ENCODE measurements at regions not wholly inside any gene's neighbourhood (a gene's known extent, or its start where the extent isn't known, plus 50 kb on each side); places are given as distances from the start of the nearest gene placed in this dataset.

DNA sequence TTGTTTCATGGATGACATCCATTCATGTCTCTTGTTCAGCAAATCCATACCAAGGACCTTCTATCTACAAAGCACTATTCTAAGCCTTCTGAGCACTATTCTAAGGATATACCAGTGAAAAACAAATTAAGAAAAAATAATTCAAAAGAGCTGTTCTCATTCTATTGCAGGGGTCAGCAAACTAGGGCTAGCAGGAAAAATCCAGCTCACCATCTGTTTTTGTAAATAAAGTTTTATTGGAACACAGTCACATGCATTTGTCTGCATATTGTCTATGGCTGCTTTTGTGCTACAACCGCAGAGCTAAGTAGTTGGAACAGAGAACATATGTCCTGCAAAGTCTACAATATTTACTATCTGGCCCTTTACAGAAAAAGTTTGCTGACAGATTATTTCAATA is 222.7 kb upstream of the DYNLRB2 start:
- TF ChIP-seq, protein P1, sequence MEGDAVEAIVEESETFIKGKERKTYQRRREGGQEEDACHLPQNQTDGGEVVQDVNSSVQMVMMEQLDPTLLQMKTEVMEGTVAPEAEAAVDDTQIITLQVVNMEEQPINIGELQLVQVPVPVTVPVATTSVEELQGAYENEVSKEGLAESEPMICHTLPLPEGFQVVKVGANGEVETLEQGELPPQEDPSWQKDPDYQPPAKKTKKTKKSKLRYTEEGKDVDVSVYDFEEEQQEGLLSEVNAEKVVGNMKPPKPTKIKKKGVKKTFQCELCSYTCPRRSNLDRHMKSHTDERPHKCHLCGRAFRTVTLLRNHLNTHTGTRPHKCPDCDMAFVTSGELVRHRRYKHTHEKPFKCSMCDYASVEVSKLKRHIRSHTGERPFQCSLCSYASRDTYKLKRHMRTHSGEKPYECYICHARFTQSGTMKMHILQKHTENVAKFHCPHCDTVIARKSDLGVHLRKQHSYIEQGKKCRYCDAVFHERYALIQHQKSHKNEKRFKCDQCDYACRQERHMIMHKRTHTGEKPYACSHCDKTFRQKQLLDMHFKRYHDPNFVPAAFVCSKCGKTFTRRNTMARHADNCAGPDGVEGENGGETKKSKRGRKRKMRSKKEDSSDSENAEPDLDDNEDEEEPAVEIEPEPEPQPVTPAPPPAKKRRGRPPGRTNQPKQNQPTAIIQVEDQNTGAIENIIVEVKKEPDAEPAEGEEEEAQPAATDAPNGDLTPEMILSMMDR (conservative IDR thresholded peaks at IDR 0.05): no peak
- Histone ChIP-seq H4K8ac (replicated peaks; ENCODE audit: insufficient read length, low read depth, low read length) (no peak overlapping the region), H3K18ac (ENCODE audit: insufficient read length, low read depth, low read length) (no peak overlapping the region), H3K4ac (ENCODE audit: low read depth, low read length) (no peak overlapping the region), H3K9ac (ENCODE audit: extremely low read depth, insufficient read length, low read length) (no peak overlapping the region), H3K23me2 (ENCODE audit: insufficient read length, low read depth, low read length, poor library complexity, severe bottlenecking) (no peaks in the 10 kb centered on the region), H3K27me3 (ENCODE audit: insufficient read depth, low read length) (no peaks in the 10 kb centered on the region), H3K23ac (ENCODE audit: insufficient read length, low read depth, low read length) (no peak overlapping the region), H3K4me2 (ENCODE audit: insufficient read depth, insufficient read length, low read length) (no peak overlapping the region), H2BK20ac (ENCODE audit: low read depth, low read length, poor library complexity, severe bottlenecking) (no peak overlapping the region), H2BK12ac (ENCODE audit: insufficient read length, low read depth, low read length) (no peak overlapping the region), H4K20me1 (ENCODE audit: control insufficient read depth, insufficient read depth, insufficient read length) (no peaks in the 10 kb centered on the region), H2AFZ (ENCODE audit: low read length) (no peak overlapping the region), H2BK5ac (ENCODE audit: insufficient read length, low read length) (no peak overlapping the region), H3K79me1 (ENCODE audit: insufficient read depth, low read depth, low read length, poor library complexity, severe bottlenecking) (no peaks in the 10 kb centered on the region), H3K56ac (ENCODE audit: insufficient read length, low read depth, low read length) (no peak overlapping the region), H3K14ac (ENCODE audit: insufficient read depth, low read length) (no peak overlapping the region), H3K4me1 (ENCODE audit: insufficient read depth, low read length) (no peaks in the 10 kb centered on the region), H3K79me2 (ENCODE audit: insufficient read depth, low read length) (no peaks in the 10 kb centered on the region), H2BK120ac (ENCODE audit: low read depth, low read length, poor library complexity, severe bottlenecking) (no peak overlapping the region), H3K9me3 (ENCODE audit: control insufficient read depth, low read depth, low read length) (no peaks in the 10 kb centered on the region), H4K91ac (ENCODE audit: insufficient read length, low read depth, low read length) (no peak overlapping the region), H3K27ac (ENCODE audit: insufficient read length, low read depth, low read length) (no peak overlapping the region), H4K5ac (ENCODE audit: insufficient read length, low read depth, low read length) (no peak overlapping the region), H2BK15ac (ENCODE audit: low read depth, low read length) (no peak overlapping the region), H3T11ph (ENCODE audit: low read length) (no peak overlapping the region), H2AK5ac (ENCODE audit: insufficient read length, low read length) (no peak overlapping the region)
- Mint-ChIP-seq H3K36me3 (ENCODE audit: insufficient read depth in 1 of 3, low read depth in 3 of 3) (no peaks in the 10 kb centered on the region), H3K9me3 (no peaks in the 10 kb centered on the region; a peak in 1 of 5 replicates), H3K27ac (no peak overlapping the region), H3K4me1 (no peaks in the 10 kb centered on the region), H3K27me3 (ENCODE audit: low read depth) (peaks cover 4% of the 10 kb centered on the region; the same call in 1 of the 2 replicates), H3K4me3 (no peak overlapping the region)
- no CpG with 5 or more reads among the region's 1 CpG for WGBS (ENCODE audit: extremely low coverage, insufficient read length, low lambda C conversion rate)
- no peak for DNase-seq

Measured in H9 (cell line).